GM18499 (cell line): ENCODE measurements at regions not wholly inside any gene's neighbourhood (a gene's known extent, or its start where the extent isn't known, plus 50 kb on each side); places are given as distances from the start of the nearest gene placed in this dataset.
"Not testable (repeated sequence)": the region's sequence is repeated elsewhere in the genome, so short reads cannot be mapped to it uniquely, and the experiment has no call there.

Source experiments
- ATAC-seq: cut with Tn5 transposase; IDR thresholded peaks from one replicate; pipeline ENCODE4 v1.9.1; 2021; ENCODE audit warnings: moderate number of reproducible peaks; ENCODE audit not compliant: insufficient read depth, unreplicated experiment

- ATAC-seq: no peak
Measured at GRCh38 chr2:128603411-128603924, 284.8 kb upstream of the HS6ST1 start.

DNA sequence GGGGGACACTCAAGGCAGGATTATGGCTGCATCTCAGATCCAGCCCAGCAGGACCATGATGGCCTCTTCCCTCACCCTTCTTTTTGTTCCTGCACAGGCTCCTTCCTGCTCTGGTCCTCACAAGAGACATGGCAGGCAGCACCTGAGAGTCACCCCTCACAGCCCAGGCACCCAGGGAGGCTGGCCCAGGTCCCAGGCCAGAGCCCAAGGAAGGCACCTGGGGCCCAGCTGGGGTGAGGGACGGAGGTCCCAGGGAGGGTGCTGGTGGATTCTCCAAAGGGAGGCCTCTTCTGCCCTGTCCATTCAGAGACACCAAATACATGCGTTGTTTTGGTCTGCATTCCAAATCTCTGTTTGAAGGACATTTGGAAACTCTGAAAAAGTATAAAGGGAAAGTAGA lies 285.4 kb upstream of the HS6ST1 start:
- ATAC-seq: no peak

DNA sequence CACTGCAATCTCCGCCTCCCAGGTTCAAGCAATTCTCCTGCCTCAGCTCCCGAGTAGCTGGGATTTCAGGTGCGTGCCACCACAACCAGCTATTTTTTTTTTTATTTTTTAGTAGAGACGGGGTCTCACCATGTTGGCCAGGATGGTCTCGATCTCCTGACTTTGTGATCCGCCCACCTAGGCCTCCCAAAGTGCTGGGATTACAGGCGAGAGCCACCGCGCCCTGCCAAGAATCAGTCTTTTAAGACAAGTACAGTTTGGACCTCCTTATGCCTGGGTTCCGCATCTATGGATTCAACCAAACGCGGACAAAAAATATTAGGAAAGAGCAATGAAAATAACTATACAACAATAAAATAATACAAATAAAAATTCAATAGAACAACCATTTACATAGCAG lies 285.9 kb upstream of the HS6ST1 start:
- ATAC-seq: not testable (repeated sequence)

- ATAC-seq: no peak
Measured at GRCh38 chr2:128605421-128605820, 286.8 kb upstream of the HS6ST1 start.

- ATAC-seq: no peak
Measured at GRCh38 chr2:128605931-128606330, 287.3 kb upstream of the HS6ST1 start.

DNA sequence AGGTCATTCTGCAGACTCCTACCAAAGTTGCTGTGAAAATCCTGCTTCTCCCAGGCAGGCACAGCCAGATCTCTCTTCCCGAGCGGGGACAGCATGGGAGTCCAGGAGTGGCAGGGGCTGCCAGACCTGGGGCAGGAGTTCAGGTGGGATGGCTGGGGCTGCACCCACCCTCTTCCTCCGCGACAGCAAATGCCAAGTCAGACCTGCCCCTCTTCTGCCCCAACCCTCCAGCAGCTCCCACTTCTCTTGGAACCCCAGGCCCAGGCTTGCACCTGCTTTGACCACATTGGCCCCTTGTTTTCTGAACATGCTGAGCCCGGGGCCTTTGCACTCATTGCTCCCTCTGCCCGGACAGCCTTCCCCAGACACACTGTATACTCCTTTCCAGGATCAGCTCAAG lies 288.2 kb upstream of the HS6ST1 start:
- no peak for ATAC-seq

DNA sequence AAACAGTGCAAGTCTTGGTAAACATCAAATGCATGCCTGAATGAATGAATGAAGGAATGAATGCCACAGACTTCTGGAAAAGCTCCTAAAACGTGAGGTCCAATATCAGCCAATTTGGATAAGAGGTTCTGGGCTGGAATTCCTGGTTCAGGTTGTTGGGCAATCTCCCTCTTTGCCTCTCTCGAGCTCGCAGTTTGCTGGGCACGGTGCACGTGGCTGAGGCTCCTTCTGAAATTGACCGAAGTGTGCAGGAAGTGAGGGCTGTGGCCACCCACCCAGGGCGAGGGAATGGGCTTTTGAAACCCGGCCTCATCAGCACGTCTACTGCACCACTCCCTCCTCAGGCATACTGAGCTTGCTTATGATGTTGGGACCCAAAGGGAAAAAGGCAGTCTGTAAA lies 288.8 kb upstream of the HS6ST1 start:
- no peak for ATAC-seq

GRCh38 chr2:128607911-128608506 lies 289.3 kb upstream of the HS6ST1 start:
- no peak for ATAC-seq

- ATAC-seq: no peak
Measured at GRCh38 chr2:128608921-128609880, 290.5 kb upstream of the HS6ST1 start.

DNA sequence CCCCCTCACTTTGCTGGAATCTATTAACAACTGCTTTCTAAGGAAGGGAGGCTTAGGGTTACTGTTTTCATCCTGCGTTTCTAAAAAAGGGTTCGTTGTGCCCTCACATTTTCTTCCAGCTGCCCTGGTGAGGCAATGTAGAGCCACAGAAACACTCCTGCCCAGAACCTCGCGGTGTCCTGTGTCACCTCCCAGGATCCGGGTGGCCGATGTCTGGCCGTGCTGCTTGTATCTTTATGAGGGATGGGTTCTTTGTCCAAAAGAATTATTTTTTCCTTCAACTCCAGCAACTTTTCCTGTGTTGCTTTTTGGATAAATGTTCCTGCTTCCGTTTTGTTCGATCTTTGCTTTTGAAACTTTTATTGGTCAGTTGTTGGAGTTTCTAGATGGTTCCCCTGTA lies 291.8 kb upstream of the HS6ST1 start:
- no peak for ATAC-seq

- ATAC-seq: no peak
Measured at GRCh38 chr2:128611421-128612320, 293.0 kb upstream of the HS6ST1 start.

GRCh38 chr2:128612628-128613027 lies 294.0 kb upstream of the HS6ST1 start:
- no peak for ATAC-seq

DNA sequence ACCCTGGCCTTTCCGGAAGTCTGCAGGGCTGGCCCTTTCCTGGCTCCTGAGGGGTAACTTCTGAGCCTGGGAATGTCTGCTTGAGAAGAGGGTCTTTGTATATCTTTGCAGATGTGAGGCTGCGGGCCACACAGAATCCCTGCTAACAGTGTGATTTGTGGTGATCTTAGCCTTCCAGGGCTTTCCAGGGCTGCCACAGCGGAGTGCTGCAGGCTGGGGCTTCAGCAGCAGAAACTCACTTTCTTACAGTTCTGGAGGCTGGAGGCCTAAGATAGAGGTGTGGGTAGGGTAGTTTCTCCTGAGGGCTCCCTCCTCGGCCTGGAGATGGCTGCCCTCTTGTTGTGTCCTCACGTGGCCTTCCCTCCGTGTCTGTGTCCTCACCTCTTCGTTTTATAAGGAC lies 294.7 kb upstream of the HS6ST1 start:
- ATAC-seq: no peak

DNA sequence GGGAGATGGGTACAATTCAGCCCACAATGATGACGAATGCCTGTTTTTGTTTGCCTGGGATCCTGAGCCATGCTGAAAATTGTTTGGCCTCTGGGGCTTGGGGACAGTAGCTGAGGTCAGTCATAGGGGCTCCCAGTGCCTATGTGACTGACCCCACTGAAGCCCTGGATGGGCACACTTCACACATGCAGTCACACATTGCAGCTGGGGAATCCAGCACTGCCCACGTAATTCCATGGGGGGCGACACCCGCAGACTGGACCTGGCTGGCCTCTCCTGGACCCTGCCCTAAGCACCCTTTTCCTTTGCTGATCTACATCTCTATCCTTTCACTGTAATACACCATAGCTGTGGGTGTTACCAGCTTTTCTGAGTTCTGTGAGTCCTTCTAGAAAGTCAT lies 295.2 kb upstream of the HS6ST1 start:
- no peak for ATAC-seq

DNA sequence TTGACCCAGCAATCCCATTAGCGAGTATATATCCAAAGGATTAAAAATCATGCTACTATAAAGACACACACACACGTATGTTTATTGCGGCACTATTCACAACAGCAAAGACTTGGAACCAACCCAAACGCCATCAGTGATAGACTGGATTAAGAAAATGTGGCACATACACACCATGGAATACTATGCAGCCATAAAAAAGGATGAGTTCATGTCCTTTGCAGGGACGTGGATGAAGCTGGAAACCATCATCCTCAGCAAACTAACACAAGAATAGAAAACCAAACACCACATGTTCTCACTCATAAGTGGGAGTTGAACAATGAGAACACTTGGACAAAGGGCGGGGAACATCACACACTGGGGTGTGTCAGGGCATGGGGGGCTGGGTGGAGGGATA lies 296.2 kb upstream of the HS6ST1 start:
- not testable (repeated sequence) for ATAC-seq

DNA sequence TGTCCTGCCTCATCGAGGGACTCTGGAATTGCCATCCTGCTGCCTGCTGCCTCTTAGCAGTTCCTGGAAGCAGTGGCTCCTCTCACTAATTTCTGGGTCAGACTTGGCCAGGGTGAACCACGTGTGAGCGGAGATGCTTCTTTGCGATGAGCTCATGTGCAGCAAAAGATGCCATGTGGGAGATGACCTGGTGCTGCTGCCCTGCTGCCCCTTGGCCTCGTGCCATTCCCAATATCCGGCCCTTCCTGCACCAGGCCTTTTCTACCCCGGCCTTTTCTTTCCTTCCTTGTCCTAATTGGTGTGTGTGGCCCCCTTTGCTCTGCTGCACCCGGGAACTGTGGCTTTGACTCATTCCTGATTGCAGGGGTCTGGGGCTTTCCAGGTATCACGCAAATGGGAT lies 296.9 kb upstream of the HS6ST1 start:
- ATAC-seq: no peak

- ATAC-seq: no peak
Measured at GRCh38 chr2:128617029-128617590, 298.4 kb upstream of the HS6ST1 start.

- ATAC-seq: no peak
Measured at GRCh38 chr2:128617661-128618060, 299.0 kb upstream of the HS6ST1 start.

DNA sequence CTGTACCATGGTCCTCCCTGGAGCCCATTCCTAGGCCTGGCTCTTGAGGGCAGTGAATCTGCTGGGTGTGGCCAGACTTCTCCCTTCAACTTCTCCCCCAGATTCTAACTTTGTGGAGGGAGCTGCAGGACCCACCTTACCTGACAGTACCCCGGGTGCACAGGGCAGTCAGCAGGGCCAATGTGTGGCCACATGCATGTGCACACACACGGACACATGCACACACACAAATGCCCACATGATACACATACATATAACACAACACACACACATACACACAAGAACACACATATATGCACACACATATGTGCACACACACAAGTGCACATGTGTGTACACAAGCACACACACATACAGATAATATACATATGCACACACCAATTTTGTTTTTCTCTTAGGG lies 300.0 kb upstream of the HS6ST1 start:
- no peak for ATAC-seq
